DMS 273 treated with DMSO at 0.1 percent for 48 hours (cell line): ENCODE measurements at regions not wholly inside any gene's neighbourhood (a gene's known extent, or its start where the extent isn't known, plus 50 kb on each side); places are given as distances from the start of the nearest gene placed in this dataset.

Source experiments
- DNase-seq: peaks from one replicate; lab custom pipeline; 2025; lab: John Stamatoyannopoulos, UW

GRCh38 chr4:110886856-110887255 is 264.0 kb upstream of the PITX2 start:
- DNase-seq: no peak

GRCh38 chr4:110897784-110898183 is 274.9 kb upstream of the PITX2 start:
- DNase-seq: no peak

- DNase-seq: no peak
Observed at GRCh38 chr4:110898290-110898689, 275.4 kb upstream of the PITX2 start.

GRCh38 chr4:110900213-110900769 is 277.4 kb upstream of the PITX2 start:
- no peak for DNase-seq

DNA sequence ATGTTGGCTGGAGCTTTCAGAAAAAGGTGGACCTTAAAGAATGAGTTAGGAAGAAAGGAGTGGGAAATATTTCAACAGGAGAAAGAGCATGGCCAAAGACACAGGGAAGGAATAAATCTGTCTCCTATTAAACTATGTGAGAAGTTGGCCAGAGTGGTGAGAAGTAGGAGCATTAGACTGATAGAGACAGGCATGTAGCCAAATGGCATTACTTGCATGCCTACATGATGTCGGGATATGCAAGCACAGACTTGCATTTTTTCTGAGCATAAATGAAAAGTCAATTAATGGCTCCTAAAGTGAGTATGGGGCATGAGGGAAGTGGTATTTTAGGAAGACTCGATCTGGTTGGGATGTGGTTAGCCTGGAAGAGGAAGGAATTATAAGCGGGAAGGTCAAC is 279.6 kb upstream of the PITX2 start:
- DNase-seq: no peak

GRCh38 chr4:110904435-110905065 is 281.7 kb upstream of the PITX2 start:
- no peak for DNase-seq

GRCh38 chr4:110905367-110905766 is 282.5 kb upstream of the PITX2 start:
- no peak for DNase-seq

GRCh38 chr4:110907801-110908313 is 285.0 kb upstream of the PITX2 start:
- no peak for DNase-seq

DNA sequence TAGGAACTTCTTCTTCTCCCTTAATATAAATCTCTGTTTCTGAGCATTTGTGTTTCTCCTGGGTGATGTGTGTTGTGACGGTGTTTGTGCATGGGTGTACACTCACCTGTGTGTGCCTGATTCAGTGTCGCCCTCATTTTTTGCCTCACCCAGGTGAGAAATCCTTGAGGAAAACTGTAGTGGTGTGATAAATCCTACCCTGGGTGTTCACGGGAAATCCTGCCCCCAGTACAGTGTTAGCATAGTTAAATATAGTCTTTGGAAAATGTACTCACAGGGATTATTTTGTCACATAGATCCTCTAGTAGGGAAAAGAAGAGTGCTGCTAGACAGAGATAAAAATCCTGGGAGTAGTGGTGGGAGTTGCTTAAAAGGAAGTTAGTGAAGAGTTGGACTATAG is 291.9 kb upstream of the PITX2 start:
- DNase-seq: no peak

- DNase-seq: no peak
Observed at GRCh38 chr4:110915301-110915700, 292.4 kb upstream of the PITX2 start.

DNA sequence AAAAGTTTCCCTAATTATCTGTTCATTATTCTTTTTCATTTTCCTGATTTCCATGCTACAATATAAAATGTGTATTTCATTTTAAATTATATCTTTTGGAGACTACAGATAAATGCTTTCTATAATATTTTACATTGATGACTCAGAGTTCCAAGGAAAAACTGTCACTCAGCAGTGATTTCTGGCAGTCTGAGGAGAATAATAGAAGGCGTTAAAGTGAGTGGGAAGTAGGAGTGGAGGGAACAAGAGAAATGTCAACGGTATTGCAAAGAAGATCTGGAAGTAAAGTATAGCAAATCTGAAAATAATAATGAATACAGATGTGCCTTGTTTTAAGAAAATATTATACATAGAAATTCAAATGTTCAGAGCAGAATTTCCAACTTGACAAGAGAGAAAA is 293.6 kb upstream of the PITX2 start:
- DNase-seq: no peak

DNA sequence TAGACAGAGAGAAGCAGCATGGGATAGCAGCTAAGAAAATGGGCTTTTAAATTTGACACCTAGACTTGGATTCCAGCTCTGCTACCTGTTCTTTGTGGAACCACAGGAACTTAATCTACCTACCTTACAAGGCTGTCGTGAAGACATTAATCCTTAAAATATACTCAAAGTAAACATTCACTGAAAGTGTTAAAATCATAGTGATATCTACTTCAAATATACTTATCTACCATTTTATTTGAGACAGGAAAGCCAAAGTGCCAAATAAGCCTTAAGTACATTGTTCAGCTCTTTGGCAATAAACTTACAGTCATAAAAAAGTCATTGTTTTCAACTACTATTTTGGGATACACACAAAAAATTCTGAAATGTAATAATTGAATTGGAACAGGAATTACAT is 295.0 kb upstream of the PITX2 start:
- no peak for DNase-seq

DNA sequence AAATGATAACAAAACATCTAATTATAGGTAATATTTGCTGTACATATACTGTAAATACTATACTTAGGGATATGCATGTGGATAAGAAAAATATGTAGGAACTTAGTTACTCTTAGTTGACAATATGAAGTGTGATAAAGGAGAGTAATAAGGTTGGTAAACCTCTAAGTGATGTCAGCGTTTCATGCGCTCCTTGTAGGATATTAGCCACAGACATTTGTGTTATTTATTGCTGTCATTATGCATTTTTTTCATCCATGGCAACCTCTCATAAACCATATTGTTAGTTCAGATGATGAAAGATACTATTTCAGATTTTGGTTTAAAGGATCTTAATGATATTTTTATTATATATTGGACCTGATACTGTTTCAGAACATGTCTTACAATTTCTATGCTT is 298.1 kb upstream of the PITX2 start:
- DNase-seq: no peak

GRCh38 chr4:110924761-110925160 is 301.9 kb upstream of the PITX2 start:
- no peak for DNase-seq

GRCh38 chr4:110926841-110927400 is 304.0 kb upstream of the PITX2 start:
- DNase-seq: no peak

DNA sequence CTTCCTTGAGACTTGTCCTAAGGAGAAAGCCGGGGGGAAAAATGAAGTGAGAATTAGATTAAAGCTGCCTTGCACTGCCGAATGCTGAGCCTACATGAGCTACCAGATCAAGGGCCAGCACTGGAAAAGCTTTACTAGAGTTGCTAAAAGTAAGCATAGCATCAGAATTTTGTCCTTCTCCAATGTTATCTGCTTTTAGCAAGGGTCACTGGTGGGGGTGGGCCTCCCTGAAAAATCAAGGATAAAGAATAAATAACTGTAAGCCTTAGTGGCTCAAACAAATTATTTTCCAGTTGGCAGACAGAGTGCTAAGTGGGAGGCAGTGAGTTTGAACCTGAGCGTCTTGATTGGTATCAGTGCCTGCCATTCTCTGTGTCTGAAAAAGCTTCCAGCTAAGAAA is 310.5 kb upstream of the PITX2 start:
- no peak for DNase-seq

- DNase-seq: no peak
Observed at GRCh38 chr4:110944501-110944900, 321.6 kb upstream of the PITX2 start.

- no peak for DNase-seq
Observed at GRCh38 chr4:110945600-110945999, 322.7 kb upstream of the PITX2 start.

DNA sequence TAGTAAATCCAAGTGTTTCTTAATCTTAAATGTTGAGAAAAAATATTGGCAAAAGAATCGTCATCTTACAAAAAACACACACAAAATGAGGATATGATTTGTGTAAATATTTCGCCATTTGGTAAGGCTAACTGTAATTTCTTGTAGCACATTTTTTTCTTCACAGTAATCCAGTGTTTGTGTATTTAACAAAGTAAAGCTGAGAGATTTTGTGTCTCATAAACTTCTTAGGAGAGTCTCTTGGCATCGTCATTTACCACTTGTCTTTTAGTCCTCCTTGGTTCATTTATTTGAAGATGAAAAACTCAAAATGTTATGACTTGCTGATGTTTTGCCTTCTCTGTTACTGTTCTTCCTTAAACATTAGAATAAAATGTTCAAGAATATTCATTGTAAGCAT is 326.7 kb upstream of the PITX2 start:
- DNase-seq: no peak

DNA sequence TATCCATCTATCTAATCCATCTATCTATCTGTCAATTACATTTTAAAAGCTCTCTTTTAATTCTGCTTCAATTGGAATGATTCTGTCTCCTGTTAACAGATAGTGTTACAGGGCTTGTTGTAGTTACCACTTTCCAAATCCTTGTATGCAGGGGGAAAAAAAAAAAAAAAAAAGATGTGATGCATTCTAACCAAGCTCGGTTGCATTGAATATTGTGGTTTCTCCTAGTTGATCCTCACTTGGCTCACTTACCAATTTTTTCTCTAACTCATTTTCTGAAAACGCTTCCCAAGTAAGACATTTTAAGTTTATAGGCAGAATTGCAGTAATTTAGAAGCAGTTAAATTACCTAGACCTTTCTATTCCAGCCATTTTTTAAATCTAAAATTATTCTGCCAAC is 327.9 kb upstream of the PITX2 start:
- no peak for DNase-seq

GRCh38 chr4:110953191-110953590 is 330.3 kb upstream of the PITX2 start:
- DNase-seq: no peak

DNA sequence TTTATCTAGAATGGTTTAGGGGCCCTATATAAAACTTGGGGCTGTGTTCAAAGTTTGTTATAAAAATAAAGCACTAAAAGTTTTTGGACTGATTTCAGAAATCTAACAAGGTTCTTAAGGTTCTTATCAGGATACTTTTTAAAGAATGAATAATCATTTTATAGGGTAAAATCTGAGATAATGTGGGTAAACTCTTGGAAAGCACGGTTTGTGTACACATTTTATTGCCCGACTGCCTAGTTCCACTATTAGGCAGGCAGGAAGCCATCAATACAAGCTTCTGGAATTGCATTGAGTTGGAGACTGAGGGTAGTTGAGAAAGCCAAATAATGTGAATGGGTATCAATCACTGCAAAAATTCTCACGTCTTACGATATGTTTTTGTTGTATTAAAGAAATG is 331.0 kb upstream of the PITX2 start:
- DNase-seq: no peak

GRCh38 chr4:110955748-110956147 is 332.9 kb upstream of the PITX2 start:
- no peak for DNase-seq
